Ovary (tissue), 3 donors: ENCODE measurements at regions not wholly inside any gene's neighbourhood (a gene's known extent, or its start where the extent isn't known, plus 50 kb on each side); places are given as distances from the start of the nearest gene placed in this dataset.

Source experiments
- CTCF ChIP-seq, 3 donors: fragments of 450-650 bp in 2 of 3; fragments of 200-600 bp in 1 of 3; IDR thresholded peaks; one replicate each; pipeline versions ENCODE4 v1.5.1 to v1.8.0; 2016 to 2022; ENCODE audit warnings: antibody characterized with exemption in 3 of 3, mild to moderate bottlenecking in 1 of 3
- POLR2A ChIP-seq: fragments of 450-650 bp; IDR thresholded peaks from one replicate; pipeline ENCODE4 v1.6.1; 2017; ENCODE audit warnings: antibody characterized with exemption, mild to moderate bottlenecking, moderate library complexity
- donor health status: DM: no; HTN: no; CAD: no.

DNA sequence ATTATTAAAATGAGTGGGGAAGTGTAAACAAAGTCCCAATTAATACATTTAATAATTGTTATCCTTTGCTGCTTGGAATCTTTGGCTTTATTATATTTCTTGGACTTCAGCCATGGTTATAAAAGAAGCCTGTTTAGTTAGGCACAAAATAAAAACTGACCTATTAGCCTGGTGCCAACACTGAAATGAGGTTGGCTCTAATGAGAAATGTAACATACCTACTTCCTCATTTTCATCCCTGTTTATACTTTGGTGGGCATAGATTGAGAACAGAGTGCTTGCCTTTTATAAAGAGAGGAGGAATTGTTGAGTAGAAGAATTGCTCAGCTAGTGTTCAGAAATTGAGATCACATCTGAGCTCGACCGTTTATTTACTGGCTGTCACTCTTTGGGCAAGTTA is 471.3 kb downstream of the UTRN start:
- no peak for TF ChIP-seq POLR2A
- no peak for TF ChIP-seq CTCF (IDR thresholded peaks at IDR 0.05)
